Progenitor cell of endocrine pancreas (in vitro differentiated cells): ENCODE measurements at regions not wholly inside any gene's neighbourhood (a gene's known extent, or its start where the extent isn't known, plus 50 kb on each side); places are given as distances from the start of the nearest gene placed in this dataset.

Experiments used
- DNase-seq: peaks from one replicate; pipeline ENCODE4 v3.0.0; 2021; ENCODE audit warnings: low spot score; ENCODE audit not compliant: unreplicated experiment
- H3K27ac Mint-ChIP-seq: 2 replicates; pipeline ENCODE4 v1.8.0; 2021; ENCODE audit warnings: mild to moderate bottlenecking, moderate library complexity, mixed read lengths
- H3K27me3 Mint-ChIP-seq: 2 replicates; pipeline ENCODE4 v1.8.0; 2021; ENCODE audit warnings: mixed read lengths
- H3K36me3 Mint-ChIP-seq: 2 replicates; pipeline ENCODE4 v1.8.0; 2022; ENCODE audit warnings: mixed read lengths; ENCODE audit not compliant: insufficient read depth
- H3K4me1 Mint-ChIP-seq: 2 replicates; pipeline ENCODE4 v1.8.0; 2021; ENCODE audit warnings: low read depth, mixed read lengths
- H3K4me3 Mint-ChIP-seq: 2 replicates; pipeline ENCODE4 v1.8.0; 2021; ENCODE audit warnings: low read depth, mild to moderate bottlenecking, moderate library complexity, mixed read lengths
- H3K9me3 Mint-ChIP-seq: 2 replicates; pipeline ENCODE4 v1.8.0; 2021; ENCODE audit warnings: low read depth, mixed read lengths
- CTCF ChIP-seq: fragments of 200-600 bp; sonication (generic); IDR thresholded peaks from one replicate; pipeline ENCODE4 v1.5.0; 2021; ENCODE audit warnings: antibody characterized with exemption, mild to moderate bottlenecking; ENCODE audit not compliant: unreplicated experiment

GRCh38 chr2:239583879-239584859, 183.3 kb upstream of the HDAC4 start:
- Mint-ChIP-seq H3K9me3 (no peaks in the 10 kb centered on the region), H3K27ac (no peak overlapping the region), H3K36me3 (no peaks in the 10 kb centered on the region), H3K27me3 (peaks cover 13% of the 10 kb centered on the region), H3K4me3 (no peak overlapping the region), H3K4me1 (peaks cover 4% of the 10 kb centered on the region)
- TF ChIP-seq CTCF: no peak
- DNase-seq: no peak

GRCh38 chr2:239583171-239583878, 182.5 kb upstream of the HDAC4 start:
- TF ChIP-seq CTCF: no peak
- Mint-ChIP-seq H3K4me3 (no peak overlapping the region), H3K9me3 (no peaks in the 10 kb centered on the region), H3K27ac (no peak overlapping the region), H3K27me3 (peaks cover 12% of the 10 kb centered on the region), H3K36me3 (no peaks in the 10 kb centered on the region), H3K4me1 (peaks cover 4% of the 10 kb centered on the region)
- no peak for DNase-seq

- H3K27ac Mint-ChIP-seq: no peak overlapping the region
- H3K4me1 Mint-ChIP-seq: peaks cover 4% of the 10 kb centered on the region
- TF ChIP-seq CTCF: no peak
- H3K36me3 Mint-ChIP-seq: no peaks in the 10 kb centered on the region
- no peak overlapping the region for H3K4me3 Mint-ChIP-seq
- peaks cover 8% of the 10 kb centered on the region for H3K27me3 Mint-ChIP-seq
- no peaks in the 10 kb centered on the region for H3K9me3 Mint-ChIP-seq
- DNase-seq: no peak
Measured at GRCh38 chr2:239582476-239582875, 181.7 kb upstream of the HDAC4 start.

- H3K4me3 Mint-ChIP-seq: no peak overlapping the region
- DNase-seq: no peak
- no peaks in the 10 kb centered on the region for H3K36me3 Mint-ChIP-seq
- no peak overlapping the region for H3K27ac Mint-ChIP-seq
- no peak for TF ChIP-seq CTCF
- peaks cover 4% of the 10 kb centered on the region for H3K4me1 Mint-ChIP-seq
- H3K27me3 Mint-ChIP-seq: peaks cover 13% of the 10 kb centered on the region
- no peaks in the 10 kb centered on the region for H3K9me3 Mint-ChIP-seq
Measured at GRCh38 chr2:239581352-239581901, 180.6 kb upstream of the HDAC4 start.

DNA sequence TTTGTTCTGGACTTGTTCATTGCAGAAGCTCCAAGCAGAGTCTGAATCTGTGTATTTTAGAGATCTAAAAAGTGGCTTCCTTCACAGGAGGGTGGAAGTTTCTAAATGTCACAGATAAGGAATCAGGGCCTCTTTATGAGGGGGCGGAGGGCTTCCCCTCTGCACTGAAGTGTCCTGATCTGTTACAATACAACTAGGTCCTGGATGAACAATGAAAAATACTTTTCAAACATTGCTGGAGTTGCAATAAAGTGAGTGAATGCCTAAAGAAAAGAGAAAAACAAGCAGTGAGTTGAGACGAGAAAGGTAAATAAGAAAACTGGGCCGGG, 179.3 kb upstream of the HDAC4 start:
- Mint-ChIP-seq H3K36me3 (no peaks in the 10 kb centered on the region), H3K27ac (no peak overlapping the region), H3K4me1 (peaks cover 4% of the 10 kb centered on the region), H3K4me3 (no peak overlapping the region), H3K9me3 (no peaks in the 10 kb centered on the region), H3K27me3 (peaks cover 13% of the 10 kb centered on the region)
- no peak for TF ChIP-seq CTCF
- no peak for DNase-seq
